Stimulated activated CD8-positive, alpha-beta memory T cell treated with anti-CD3 and anti-CD28 coated beads, Interleukin-7, amount 100 ng/mL, for 1 hour (primary cell): ENCODE measurements at regions not wholly inside any gene's neighbourhood (a gene's known extent, or its start where the extent isn't known, plus 50 kb on each side); places are given as distances from the start of the nearest gene placed in this dataset.
"Not testable (repeated sequence)": the region's sequence is repeated elsewhere in the genome, so short reads cannot be mapped to it uniquely, and the experiment has no call there.

Experiments
- DNase-seq, 2 donors: peaks; one replicate each; pipeline ENCODE4 v3.0.0-alpha.2; 2020; ENCODE audit warnings: low read depth in 2 of 2

- DNase-seq: no peak
Observed at GRCh38 chr10:113463777-113464176, 89.1 kb upstream of the HABP2 start.

- no peak for DNase-seq
Observed at GRCh38 chr10:113469796-113470195, 83.1 kb upstream of the HABP2 start.

DNA sequence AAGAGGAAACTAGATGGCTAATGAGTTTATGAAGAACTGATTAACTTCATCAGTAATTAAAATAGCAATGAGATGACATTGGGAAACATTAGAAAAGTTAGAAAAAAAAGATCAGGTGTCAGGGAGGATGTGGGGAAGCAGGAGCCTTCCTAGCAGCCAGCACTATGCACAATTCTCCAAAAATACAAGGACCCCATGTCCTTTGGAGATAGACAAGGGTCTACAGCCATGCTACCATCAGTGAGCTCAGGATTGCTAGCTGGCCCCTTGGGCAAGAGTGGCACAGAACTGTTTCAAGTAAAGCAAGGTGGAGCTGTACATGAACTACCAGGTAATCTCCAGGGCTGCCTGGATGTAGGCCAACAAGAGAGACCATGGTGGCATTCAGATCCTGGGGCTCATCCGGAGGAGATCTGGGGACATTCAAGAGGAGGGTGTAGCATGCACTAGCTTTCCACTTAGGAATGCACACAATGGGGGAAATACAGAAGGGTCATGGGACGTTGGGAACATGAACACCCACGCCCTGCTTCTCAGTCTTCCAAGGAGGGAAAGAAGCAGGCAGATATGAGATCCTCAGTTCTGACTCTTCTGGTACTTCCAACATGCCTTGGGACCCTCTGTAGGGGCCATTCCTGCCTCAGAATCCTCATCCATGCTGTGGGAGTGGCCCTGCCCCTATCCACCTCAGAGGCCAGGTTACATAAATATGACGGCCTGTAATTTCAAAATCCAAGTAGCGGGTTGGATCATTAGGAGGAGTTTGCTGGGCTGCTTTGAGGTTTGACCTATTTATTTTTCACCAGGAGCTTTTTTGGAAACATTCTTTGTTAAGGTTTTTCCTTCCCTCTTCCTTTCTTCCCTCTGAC lies 82.2 kb upstream of the HABP2 start:
- no peak for DNase-seq

DNA sequence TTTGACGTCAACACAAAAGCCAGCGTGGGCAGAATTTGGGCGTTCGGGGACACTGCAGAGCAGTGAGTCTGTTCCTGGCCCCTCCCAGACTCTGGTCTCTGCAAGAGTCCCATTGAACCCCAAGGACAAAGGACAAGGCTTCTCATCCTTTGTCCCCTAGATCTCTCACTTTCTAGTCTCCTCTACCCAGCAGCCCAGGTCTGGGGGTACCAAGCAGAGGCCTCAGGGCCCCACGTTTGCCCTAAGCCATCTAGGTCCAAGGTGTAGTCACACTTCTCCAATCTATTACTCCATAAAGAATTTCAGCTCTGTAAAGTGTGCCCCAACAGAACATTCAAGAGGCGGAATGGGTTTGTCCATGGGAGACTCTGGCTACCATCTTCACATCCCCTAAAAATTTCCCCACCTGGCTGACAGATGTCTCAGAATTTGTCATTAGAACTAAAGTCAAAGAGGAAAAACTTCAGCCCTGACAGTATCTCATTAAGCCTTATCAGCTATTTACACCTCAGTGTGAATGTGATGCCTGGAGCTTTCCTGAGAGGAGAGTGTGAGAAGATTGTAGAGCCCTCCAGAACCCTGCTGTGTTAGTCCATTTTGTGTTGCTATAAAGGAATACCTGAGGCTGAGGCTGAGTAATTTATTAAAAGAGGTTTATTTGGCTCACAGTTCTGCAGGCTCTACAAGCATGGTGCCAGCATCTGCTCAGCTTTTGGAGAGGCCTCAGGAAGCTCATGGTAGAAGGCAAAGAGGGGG lies 81.4 kb upstream of the HABP2 start:
- no peak for DNase-seq

DNA sequence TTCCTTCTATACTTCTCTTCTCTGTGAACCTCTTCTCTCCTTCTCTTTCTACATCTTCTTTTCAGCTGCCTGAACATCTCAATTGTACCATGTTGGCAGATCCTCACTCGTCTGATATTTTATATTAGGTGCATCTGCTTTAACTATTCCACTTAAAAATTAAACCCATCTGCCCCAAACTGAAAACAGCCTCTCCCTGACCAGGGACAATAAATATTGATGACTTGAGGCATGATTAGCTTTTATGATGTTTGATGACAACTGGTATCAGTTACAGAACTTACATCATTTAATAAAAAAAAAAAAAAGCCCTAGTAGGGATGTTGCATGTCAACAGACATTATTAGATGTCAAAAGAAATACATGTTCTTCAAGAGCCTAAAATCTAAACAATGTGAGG lies 79.8 kb upstream of the HABP2 start:
- no peak for DNase-seq

DNA sequence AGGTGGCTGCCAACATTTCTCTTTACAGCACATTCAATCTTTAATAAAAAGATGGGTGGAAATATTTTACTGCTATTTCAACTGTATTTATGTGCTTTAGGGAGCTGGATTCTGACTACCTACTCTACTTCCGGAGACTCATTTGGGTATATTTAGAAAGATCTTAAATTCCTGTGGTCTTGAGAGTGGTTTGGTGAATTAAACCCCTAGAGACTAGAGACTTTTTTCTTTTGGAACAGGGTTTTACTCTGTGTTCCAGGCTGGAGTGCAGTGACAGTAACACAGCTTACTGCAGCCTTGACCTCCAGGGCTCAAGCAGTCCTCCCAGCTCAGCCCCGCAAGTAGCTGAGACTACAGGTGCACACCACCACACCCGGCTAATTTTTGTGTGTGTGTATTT lies 79.0 kb upstream of the HABP2 start:
- DNase-seq: no peak

- DNase-seq: no peak
Observed at GRCh38 chr10:113474752-113475151, 78.1 kb upstream of the HABP2 start.

- no peak for DNase-seq
Observed at GRCh38 chr10:113475381-113475807, 77.5 kb upstream of the HABP2 start.

GRCh38 chr10:113476191-113476590 lies 76.7 kb upstream of the HABP2 start:
- DNase-seq: no peak

GRCh38 chr10:113476673-113477072 lies 76.2 kb upstream of the HABP2 start:
- no peak for DNase-seq

DNA sequence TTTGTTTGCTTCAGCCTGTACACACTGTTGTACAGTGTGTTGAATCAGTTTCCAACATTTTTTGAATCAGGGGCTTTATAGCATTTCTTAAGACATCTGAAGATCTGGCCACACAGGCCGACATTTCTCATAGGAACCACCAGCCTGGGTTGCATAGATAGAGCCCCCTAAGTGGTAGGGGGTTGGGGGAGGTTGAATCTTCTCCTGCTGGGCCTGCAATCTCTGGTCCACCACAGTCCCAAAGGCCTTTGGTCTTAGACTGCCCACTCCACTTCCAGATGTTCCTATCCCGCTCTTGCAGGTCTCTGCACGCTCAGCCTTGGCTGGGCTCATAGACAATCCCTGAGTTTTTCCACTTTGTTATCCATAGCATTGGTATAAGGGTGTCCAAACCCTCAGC lies 75.4 kb upstream of the HABP2 start:
- DNase-seq: no peak

DNA sequence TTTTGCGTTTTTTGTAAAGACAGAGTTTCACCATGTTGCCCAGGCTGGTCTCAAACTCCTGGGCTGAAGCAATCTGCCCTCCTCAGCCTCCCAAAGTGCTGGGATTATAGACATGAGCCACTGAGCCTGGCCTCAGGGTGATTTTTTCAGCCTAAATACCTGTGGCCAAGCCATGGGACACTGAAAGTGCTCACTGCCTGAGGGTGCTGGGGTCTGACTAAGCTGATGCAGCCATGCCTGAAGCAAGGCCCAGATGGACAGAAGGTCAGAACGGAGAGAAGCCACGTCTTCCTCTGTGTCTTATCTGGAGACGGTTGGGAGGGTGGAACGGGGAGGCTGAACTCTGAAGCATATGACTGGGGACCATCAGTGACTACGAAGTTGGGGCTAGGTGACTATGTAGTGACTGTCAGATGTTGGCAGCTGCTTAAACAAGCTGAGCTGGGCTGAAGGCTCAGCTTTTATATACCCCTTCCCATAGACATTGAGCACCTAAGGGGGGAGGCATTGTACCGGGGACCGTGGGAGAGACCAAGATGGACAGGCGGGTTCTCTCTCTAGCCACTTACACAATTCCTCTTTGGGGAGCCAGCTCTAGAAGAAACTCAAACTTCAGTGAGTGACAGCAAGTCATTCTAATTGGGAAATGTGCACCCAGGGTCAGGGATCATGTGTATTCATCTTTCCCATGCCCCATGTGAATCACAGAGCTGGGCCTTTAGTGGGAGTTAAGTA lies 73.3 kb upstream of the HABP2 start:
- DNase-seq: no peak

GRCh38 chr10:113480081-113480360 lies 72.8 kb upstream of the HABP2 start:
- DNase-seq: no peak

DNA sequence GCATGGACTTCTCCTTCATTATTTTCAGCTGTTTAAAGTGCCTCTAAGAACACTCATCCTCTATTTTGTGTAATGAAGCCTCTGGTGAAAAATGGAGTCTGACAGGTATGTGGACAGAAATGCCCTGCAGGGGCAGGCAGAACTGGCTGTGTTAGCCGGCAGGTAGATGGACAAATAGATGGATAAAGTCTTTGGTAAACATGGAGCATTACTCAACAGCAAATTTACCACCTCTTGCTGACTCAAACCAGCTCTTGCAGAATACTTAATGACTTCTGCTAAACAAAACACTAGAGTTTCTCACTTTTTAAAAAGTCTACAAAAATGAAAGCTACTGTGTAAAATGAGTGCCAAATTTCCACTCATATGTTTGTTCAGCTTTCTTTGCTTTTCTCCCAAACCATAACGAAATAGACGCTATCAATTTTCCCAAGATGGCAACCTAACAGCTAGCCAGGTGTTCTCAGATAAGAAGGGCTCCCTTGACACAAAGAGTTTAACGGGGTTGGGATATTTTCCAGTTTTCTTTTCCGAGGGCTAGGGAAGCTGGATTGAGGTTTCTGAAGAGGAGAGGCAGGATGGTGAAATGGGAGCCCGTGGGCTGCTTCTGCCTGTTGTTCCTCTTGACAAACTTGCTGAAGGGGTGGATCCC lies 71.9 kb upstream of the HABP2 start:
- no peak for DNase-seq

DNA sequence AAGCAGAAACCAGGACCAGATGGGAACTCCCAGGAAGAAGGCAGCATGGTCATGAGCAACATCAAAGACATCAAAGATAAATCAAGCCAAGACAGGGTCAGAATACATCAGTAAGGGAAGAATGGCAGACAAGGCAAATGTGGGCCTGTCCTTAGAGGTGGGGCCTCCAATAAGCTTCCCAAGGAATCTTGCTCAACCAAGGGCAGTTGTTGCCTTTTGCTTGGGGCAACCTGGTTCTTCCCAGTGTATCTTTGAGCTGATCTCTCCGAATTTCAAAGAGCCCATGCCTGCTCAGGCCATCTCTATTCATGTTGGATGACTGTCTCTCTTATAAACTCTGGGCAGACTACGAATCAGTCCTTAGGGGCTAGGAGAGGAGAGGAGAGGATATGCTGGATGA lies 68.4 kb upstream of the HABP2 start:
- no peak for DNase-seq

DNA sequence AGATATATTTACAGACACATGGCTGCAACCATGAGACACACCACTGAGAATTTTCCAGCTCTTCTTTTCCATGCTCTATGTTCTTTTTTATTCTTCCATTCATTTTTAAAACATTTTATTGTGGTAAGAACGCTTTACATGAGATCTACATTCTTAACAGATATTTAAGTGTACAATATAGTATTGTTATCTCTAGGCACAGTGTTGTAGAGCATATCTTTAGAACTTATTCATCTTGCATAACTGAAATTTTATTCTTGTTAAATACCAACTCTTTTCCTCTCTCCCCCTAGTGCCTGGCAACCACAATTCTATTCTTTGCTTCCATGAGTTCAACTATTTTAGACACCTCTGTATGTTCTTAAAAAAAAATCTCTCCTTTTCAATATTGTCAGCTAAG lies 67.1 kb upstream of the HABP2 start:
- DNase-seq: no peak

DNA sequence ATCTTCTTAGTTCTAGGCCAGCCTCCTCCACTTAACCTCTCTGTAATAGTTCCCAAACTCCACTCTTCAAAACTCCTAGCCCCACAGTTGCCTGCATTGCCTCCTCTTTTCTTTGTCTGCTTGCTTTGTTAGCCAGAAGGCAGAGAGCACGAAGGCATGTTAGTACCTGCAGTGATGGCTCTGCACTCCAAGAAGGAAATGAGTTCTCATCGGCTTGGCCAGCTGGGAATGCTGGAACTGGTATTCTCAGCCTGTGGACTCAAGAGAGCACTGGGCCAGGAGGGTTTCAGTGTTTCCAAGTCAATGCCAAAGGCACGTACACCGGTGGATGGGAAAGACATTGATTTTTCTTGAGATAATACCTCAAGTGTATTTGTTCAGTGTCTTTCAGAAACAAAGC lies 66.3 kb upstream of the HABP2 start:
- no peak for DNase-seq

GRCh38 chr10:113487154-113487553 lies 65.7 kb upstream of the HABP2 start:
- no peak for DNase-seq

GRCh38 chr10:113488186-113488585 lies 64.7 kb upstream of the HABP2 start:
- no peak for DNase-seq

- DNase-seq: not testable (repeated sequence)
Observed at GRCh38 chr10:113489522-113489921, 63.3 kb upstream of the HABP2 start.

- no peak for DNase-seq
Observed at GRCh38 chr10:113491967-113492565, 60.8 kb upstream of the HABP2 start.

DNA sequence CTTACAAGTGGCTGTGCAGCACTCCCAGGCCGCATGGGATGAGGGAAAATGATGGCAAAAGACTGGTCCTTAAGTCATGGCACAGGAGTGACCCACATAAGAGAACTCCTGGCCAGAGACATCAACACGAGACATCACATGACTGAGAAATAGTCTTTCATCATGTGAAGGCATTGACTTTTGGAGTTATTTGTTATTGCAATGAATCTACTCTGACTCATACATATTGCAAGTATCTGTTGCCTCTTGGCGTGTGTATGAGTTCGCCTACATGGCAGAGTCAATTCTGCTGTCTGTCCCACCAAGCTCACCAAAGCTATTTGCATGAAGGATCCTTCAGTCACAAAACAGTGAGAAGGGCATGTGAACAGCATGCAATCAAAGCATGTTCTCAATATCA lies 59.7 kb upstream of the HABP2 start:
- DNase-seq: no peak
